Endodermal cell (in vitro differentiated cells): ENCODE measurements at regions not wholly inside any gene's neighbourhood (a gene's known extent, or its start where the extent isn't known, plus 50 kb on each side); places are given as distances from the start of the nearest gene placed in this dataset.

Source experiments
- DNase-seq: peaks from one replicate; pipeline ENCODE4 v3.0.0-alpha.2; 2017
- H3K27ac ChIP-seq: 2 replicates; pipeline ENCODE4 v1.5.1; 2013; ENCODE audit warnings: mild to moderate bottlenecking, low read depth, low read length, moderate library complexity
- H3K27me3 ChIP-seq: 2 replicates; pipeline ENCODE4 v1.6.1; 2013; ENCODE audit warnings: mild to moderate bottlenecking, low read length, moderate library complexity; ENCODE audit not compliant: insufficient read depth, control insufficient read depth, poor library complexity, severe bottlenecking
- H3K36me3 ChIP-seq: 2 replicates; pipeline ENCODE4 v1.7.0; 2013; ENCODE audit warnings: mild to moderate bottlenecking, low read length, moderate library complexity; ENCODE audit not compliant: control insufficient read depth, insufficient read depth
- H3K4me1 ChIP-seq: one replicate; pipeline ENCODE4 v1.7.0; 2013; ENCODE audit warnings: low read length; ENCODE audit not compliant: control insufficient read depth, insufficient read depth
- H3K4me3 ChIP-seq: 2 replicates; pipeline ENCODE4 v1.5.1; 2013; ENCODE audit warnings: mild to moderate bottlenecking, low read length, moderate library complexity
- H3K9ac ChIP-seq: 2 replicates; pipeline ENCODE4 v1.6.1; 2013; ENCODE audit warnings: mild to moderate bottlenecking, low read length, moderate library complexity; ENCODE audit not compliant: poor library complexity, severe bottlenecking; ENCODE audit errors: extremely low read depth
- H3K9me3 ChIP-seq: 2 replicates; pipeline ENCODE4 v1.6.1; 2013; ENCODE audit warnings: mild to moderate bottlenecking, low read length, moderate library complexity; ENCODE audit not compliant: control insufficient read depth
- H3K27ac Mint-ChIP-seq: 2 replicates; pipeline ENCODE4 v1.8.0; 2020; ENCODE audit warnings: mixed read lengths
- H3K27me3 Mint-ChIP-seq: 2 replicates; pipeline ENCODE4 v1.8.0; 2021; ENCODE audit warnings: mild to moderate bottlenecking, mixed read lengths; ENCODE audit not compliant: insufficient read depth
- H3K36me3 Mint-ChIP-seq: 2 replicates; pipeline ENCODE4 v1.8.0; 2020; ENCODE audit warnings: low read depth, mixed read lengths
- H3K4me1 Mint-ChIP-seq: 2 replicates; pipeline ENCODE4 v1.8.0; 2020; ENCODE audit warnings: mixed read lengths
- H3K4me3 Mint-ChIP-seq: 2 replicates; pipeline ENCODE4 v1.8.0; 2020; ENCODE audit warnings: mild to moderate bottlenecking, moderate library complexity, mixed read lengths
- H3K9me3 Mint-ChIP-seq: 2 replicates; pipeline ENCODE4 v1.8.0; 2020; ENCODE audit warnings: mild to moderate bottlenecking, mixed read lengths
- CTCF ChIP-seq: fragments of 200-600 bp; sonication (generic); conservative IDR thresholded peaks from 2 replicates; pipeline ENCODE4 v1.5.0; 2021; ENCODE audit warnings: antibody characterized with exemption, mild to moderate bottlenecking
- WGBS, 2 experiments: methylation state at CpG; one replicate each; pipeline versions ENCODE4 v1.1.5 to v1.1.7; 2013; ENCODE audit warnings: missing lambda C conversion rate in 2 of 2, mixed read lengths in 1 of 2; ENCODE audit not compliant: insufficient coverage in 1 of 2, insufficient read length in 1 of 2; 5-methylcytosine and 5-hydroxymethylcytosine counted together

GRCh38 chr2:113829270-113829669 lies 60.6 kb upstream of the ACTR3 start:
- H3K27ac Mint-ChIP-seq: no peak overlapping the region
- Histone ChIP-seq H3K27me3 (no peaks in the 10 kb centered on the region), H3K27ac (no peak overlapping the region), H3K36me3 (no peaks in the 10 kb centered on the region), H3K9me3 (no peaks in the 10 kb centered on the region), H3K9ac (no peak overlapping the region), H3K4me3 (no peak overlapping the region), H3K4me1 (peaks cover 10% of the 10 kb centered on the region)
- 94% methylated on average over 1 of the region's 2 CpGs; no CpG with 5 or more reads in 1 of the 2 experiments for WGBS, 2 experiments
- DNase-seq: no peak
- H3K27me3 Mint-ChIP-seq: peaks cover 43% of the 10 kb centered on the region
- TF ChIP-seq CTCF: no peak
- H3K9me3 Mint-ChIP-seq: no peaks in the 10 kb centered on the region
- H3K36me3 Mint-ChIP-seq: no peaks in the 10 kb centered on the region
- H3K4me1 Mint-ChIP-seq: peaks cover 32% of the 10 kb centered on the region
- no peak overlapping the region for H3K4me3 Mint-ChIP-seq

- Histone ChIP-seq H3K9me3 (no peaks in the 10 kb centered on the region), H3K36me3 (no peaks in the 10 kb centered on the region), H3K4me1 (peaks cover 10% of the 10 kb centered on the region), H3K27ac (no peak overlapping the region), H3K9ac (peak overlapping the region; percentile 30), H3K4me3 (peak overlapping the region; percentile 48), H3K27me3 (no peaks in the 10 kb centered on the region)
- peaks cover 50% of the 10 kb centered on the region for H3K27me3 Mint-ChIP-seq
- no peak for TF ChIP-seq CTCF
- H3K27ac Mint-ChIP-seq: no peak overlapping the region
- H3K36me3 Mint-ChIP-seq: no peaks in the 10 kb centered on the region
- DNase-seq: no peak
- 81% methylated on average over 2 of the region's 2 CpGs; no CpG with 5 or more reads in 1 of the 2 experiments for WGBS, 2 experiments
- H3K9me3 Mint-ChIP-seq: no peaks in the 10 kb centered on the region
- peaks cover 32% of the 10 kb centered on the region for H3K4me1 Mint-ChIP-seq
- H3K4me3 Mint-ChIP-seq: no peak overlapping the region
Measured at GRCh38 chr2:113828049-113828742, 61.7 kb upstream of the ACTR3 start.

DNA sequence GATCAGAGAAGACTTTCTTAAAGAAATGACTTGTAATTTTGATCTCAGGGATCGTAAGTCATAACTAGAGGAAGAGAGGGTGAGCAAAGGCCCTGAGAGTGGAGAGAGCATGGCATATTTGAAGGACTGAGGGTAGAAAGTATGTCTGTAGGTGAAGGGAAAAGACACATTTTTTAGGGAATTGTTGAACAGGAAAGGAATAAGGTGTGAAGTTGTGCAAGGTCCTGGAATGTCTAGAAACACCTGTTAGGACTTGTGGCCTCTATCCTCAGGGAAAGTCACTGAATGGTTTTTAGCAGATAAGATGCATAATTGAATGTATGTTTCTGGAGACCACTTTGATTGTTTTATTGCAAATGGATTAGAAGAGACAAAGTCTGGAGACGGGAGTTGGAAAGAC lies 62.5 kb upstream of the ACTR3 start:
- H3K27ac Mint-ChIP-seq: no peak overlapping the region
- Histone ChIP-seq H3K27me3 (no peaks in the 10 kb centered on the region), H3K27ac (no peak overlapping the region), H3K9me3 (no peaks in the 10 kb centered on the region), H3K9ac (peak overlapping the region; percentile 30), H3K4me1 (peaks cover 10% of the 10 kb centered on the region), H3K36me3 (no peaks in the 10 kb centered on the region), H3K4me3 (peak overlapping the region; percentile 48)
- H3K27me3 Mint-ChIP-seq: peaks cover 50% of the 10 kb centered on the region
- H3K9me3 Mint-ChIP-seq: no peaks in the 10 kb centered on the region
- H3K4me1 Mint-ChIP-seq: peaks cover 32% of the 10 kb centered on the region
- 71 to 94% methylated on average over 2 of the region's 2 CpGs for WGBS, 2 experiments
- no peaks in the 10 kb centered on the region for H3K36me3 Mint-ChIP-seq
- no peak overlapping the region for H3K4me3 Mint-ChIP-seq
- no peak for DNase-seq
- no peak for TF ChIP-seq CTCF
